Stomach (tissue), 8 donors: ENCODE measurements at regions not wholly inside any gene's neighbourhood (a gene's known extent, or its start where the extent isn't known, plus 50 kb on each side); places are given as distances from the start of the nearest gene placed in this dataset.

Source experiments
- DNase-seq, 2 donors: peaks; one replicate each; pipeline versions ENCODE4 v3.0.0 to v3.0.0-alpha.2; 2013 to 2019
- H3K27ac ChIP-seq, 5 donors: fragments of 200-600 bp in 4 of 5; sonication (generic) in 4 of 5; one replicate each; pipeline ENCODE4 v1.5.1; 2013 to 2019; ENCODE audit warnings: mild to moderate bottlenecking in 1 of 5, moderate library complexity in 1 of 5
- H3K27me3 ChIP-seq, 3 donors: fragments of 200-600 bp; sonication (generic); one replicate each; pipeline ENCODE4 v1.5.1; 2017 to 2019; ENCODE audit warnings: mixed run types in 1 of 3
- H3K36me3 ChIP-seq, 4 donors: fragments of 200-600 bp; sonication (generic); 1 replicate in 3 of 4; 2 replicates in 1 of 4; pipeline ENCODE4 v1.5.1; 2016 to 2019
- H3K4me1 ChIP-seq, 4 donors: fragments of 200-600 bp; sonication (generic); one replicate each; pipeline ENCODE4 v1.5.1; 2016 to 2019
- H3K4me3 ChIP-seq, 4 donors: fragments of 200-600 bp; sonication (generic) in 3 of 4; one replicate each; pipeline ENCODE4 v1.5.1; 2016 to 2019; ENCODE audit warnings: mild to moderate bottlenecking in 1 of 4
- H3K9me3 ChIP-seq, 4 donors: fragments of 200-600 bp; sonication (generic); one replicate each; pipeline ENCODE4 v1.5.1; 2016 to 2019
- EP300 ChIP-seq: sonication (generic); formaldehyde crosslinking; IDR thresholded peaks from one replicate; pipeline ENCODE4 v1.6.1; 2017; ENCODE audit warnings: antibody characterized with exemption
- POLR2A ChIP-seq, 4 donors: fragments of 450-650 bp; IDR thresholded peaks; one replicate each; pipeline ENCODE4 v1.6.1; 2016; ENCODE audit warnings: antibody characterized with exemption in 4 of 4, control low read depth in 2 of 4, mild to moderate bottlenecking in 1 of 4, moderate library complexity in 1 of 4
- POLR2AphosphoS5 ChIP-seq, 3 donors: sonication (generic); formaldehyde crosslinking; IDR thresholded peaks; one replicate each; pipeline ENCODE4 v1.6.1; 2016; ENCODE audit warnings: antibody characterized with exemption in 3 of 3
- WGBS, 5 donors: extraction: QIAGEN DNeasy Blood & Tissue Kit in 3 of 5; methylation state at CpG; one replicate each; pipeline versions ENCODE4 v1.1.5 to v1.1.7; 2013 to 2018; 5-methylcytosine and 5-hydroxymethylcytosine counted together
- intact Hi-C: fragments of 100-400 bp; cut with DNase I; formaldehyde crosslinking; loops from one replicate; pipeline ENCODE4 v1.15.1; 2023; ENCODE audit warnings: low total_unique reads
- TF ChIP-seq, protein P1 (sequence below), 7 experiments: fragments of 450-650 bp in 4 of 7; fragments of 200-600 bp in 3 of 7; sonication (generic) in 3 of 7; IDR thresholded peaks; one replicate each; pipeline ENCODE4 v1.5.1; 2016 to 2019; ENCODE audit warnings: antibody characterized with exemption in 7 of 7, control low read depth in 2 of 7, mild to moderate bottlenecking in 1 of 7
- donor health status: healthy with polysubstance abuse.
- donor health status: Bipolar disorder and iron deficiency.
- donor health status: healthy.

DNA sequence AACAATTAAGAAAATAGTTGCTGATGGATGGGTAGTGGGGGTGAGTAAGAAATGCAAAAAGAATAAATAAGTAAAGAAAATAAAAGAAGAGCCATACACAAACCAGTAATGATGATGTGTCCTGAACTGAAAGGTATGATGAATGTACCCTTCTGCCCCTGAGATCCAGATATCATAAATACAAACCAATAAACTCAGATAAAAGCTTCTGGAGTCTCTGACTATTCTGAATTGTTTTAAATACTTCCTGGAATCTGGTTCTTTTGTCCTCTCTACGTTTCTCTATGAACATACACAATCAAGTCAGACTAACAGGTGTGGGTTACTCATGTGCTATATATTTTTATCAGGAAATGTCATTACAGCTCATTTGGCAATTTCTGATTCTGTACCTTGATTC lies 153.4 kb downstream of the PPP1R2C start:
- TF ChIP-seq POLR2AphosphoS5 (IDR thresholded peaks at IDR 0.05), result no peak
- no peak for TF ChIP-seq POLR2A (IDR thresholded peaks at IDR 0.05)
- TF ChIP-seq EP300, result no peak
- TF ChIP-seq, protein P1, sequence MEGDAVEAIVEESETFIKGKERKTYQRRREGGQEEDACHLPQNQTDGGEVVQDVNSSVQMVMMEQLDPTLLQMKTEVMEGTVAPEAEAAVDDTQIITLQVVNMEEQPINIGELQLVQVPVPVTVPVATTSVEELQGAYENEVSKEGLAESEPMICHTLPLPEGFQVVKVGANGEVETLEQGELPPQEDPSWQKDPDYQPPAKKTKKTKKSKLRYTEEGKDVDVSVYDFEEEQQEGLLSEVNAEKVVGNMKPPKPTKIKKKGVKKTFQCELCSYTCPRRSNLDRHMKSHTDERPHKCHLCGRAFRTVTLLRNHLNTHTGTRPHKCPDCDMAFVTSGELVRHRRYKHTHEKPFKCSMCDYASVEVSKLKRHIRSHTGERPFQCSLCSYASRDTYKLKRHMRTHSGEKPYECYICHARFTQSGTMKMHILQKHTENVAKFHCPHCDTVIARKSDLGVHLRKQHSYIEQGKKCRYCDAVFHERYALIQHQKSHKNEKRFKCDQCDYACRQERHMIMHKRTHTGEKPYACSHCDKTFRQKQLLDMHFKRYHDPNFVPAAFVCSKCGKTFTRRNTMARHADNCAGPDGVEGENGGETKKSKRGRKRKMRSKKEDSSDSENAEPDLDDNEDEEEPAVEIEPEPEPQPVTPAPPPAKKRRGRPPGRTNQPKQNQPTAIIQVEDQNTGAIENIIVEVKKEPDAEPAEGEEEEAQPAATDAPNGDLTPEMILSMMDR (IDR thresholded peaks at IDR 0.05), result no peak
- Histone ChIP-seq H3K27ac (no peak overlapping the region), H3K4me3 (no peak overlapping the region), H3K4me1 (no peaks in the 10 kb centered on the region), H3K36me3 (no peaks in the 10 kb centered on the region), H3K9me3 (no peaks in the 10 kb centered on the region), H3K27me3 (no peaks in the 10 kb centered on the region)
- 22 to 57% (median 31%) methylated on average over 1 of the region's 1 CpG for WGBS, 5 donors
- no peak for DNase-seq
- intact Hi-C loops, result no loop called here

DNA sequence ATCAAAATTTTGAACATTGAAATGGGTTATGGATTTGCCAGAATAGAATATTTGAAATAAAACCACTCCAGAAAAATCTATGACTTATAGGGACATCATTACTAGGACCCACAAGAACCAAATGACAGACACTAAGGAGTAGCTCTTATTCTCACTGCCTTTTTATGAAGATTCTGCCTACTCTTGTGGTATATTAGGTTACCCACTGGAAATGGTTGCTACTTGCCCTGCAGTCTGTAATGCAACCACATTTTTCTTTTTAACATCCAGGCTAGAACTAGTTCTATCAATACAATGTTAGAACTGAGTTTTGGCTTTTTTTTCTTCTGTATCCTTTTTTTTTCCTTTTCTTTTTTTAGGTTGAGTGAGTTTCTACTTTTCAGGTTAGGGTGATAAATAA lies 158.9 kb downstream of the PPP1R2C start:
- TF ChIP-seq EP300 (no peak), POLR2AphosphoS5 (IDR thresholded peaks at IDR 0.05) (no peak), POLR2A (IDR thresholded peaks at IDR 0.05) (no peak)
- TF ChIP-seq, protein P1 (IDR thresholded peaks at IDR 0.05), result no peak
- no peak overlapping the region for H3K27ac ChIP-seq
- no peak for DNase-seq
- H3K4me3 ChIP-seq, result no peak overlapping the region
- H3K9me3 ChIP-seq, result no peaks in the 10 kb centered on the region
- H3K4me1 ChIP-seq, result no peaks in the 10 kb centered on the region
- no peaks in the 10 kb centered on the region for H3K36me3 ChIP-seq
- no peaks in the 10 kb centered on the region for H3K27me3 ChIP-seq
- intact Hi-C loops, result no loop called here

DNA sequence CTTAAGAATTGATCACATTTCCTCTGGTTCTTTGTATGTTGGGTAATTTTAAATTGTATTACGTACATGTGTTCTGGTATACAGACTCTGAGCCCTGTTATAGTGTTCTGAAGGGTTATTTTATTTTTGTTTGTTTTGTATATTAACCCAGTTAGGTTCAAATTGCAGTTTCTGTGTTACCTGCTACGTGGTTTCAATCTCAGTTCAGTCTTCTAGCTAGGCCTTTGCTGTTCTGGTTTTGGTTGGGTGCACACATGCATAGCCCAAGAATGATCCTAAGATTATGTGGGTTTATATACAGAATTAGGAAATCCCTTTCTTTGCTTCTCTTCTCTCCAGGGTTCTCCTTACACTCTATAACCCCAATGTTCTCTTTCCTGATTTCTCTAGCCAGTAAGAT lies 161.0 kb downstream of the PPP1R2C start:
- WGBS, 5 donors, result 74 to 94% (median 83%) methylated on average over 2 of the region's 2 CpGs
- intact Hi-C loops, result no loop called here
- Histone ChIP-seq H3K27ac (no peak overlapping the region), H3K4me3 (no peak overlapping the region), H3K36me3 (no peaks in the 10 kb centered on the region), H3K9me3 (no peaks in the 10 kb centered on the region), H3K4me1 (no peaks in the 10 kb centered on the region), H3K27me3 (no peaks in the 10 kb centered on the region)
- no peak for TF ChIP-seq POLR2AphosphoS5 (IDR thresholded peaks at IDR 0.05)
- TF ChIP-seq EP300, result no peak
- TF ChIP-seq, protein P1 (IDR thresholded peaks at IDR 0.05), result no peak
- TF ChIP-seq POLR2A (IDR thresholded peaks at IDR 0.05), result no peak
- DNase-seq, result no peak

DNA sequence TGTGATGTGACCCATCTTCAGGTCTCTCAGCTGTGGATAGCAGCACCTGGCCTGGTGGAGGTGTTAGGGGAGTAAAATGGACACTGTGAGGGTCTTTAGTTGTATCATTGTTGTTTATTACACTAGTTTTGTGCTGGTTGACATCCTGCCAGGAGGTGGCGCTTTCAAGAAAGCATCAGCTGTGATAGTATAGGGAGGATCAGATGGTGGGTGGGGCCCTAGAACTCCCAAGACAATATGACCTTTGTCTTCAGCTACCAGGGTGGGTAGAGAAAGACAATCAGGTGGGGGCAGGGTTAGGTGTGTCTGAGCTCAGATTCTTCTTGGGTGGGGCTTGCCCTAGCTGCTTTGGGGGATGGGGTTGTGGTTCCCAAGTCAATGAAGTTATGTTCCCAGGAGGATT lies 162.8 kb downstream of the PPP1R2C start:
- Histone ChIP-seq H3K4me1 (no peaks in the 10 kb centered on the region), H3K27me3 (no peaks in the 10 kb centered on the region), H3K4me3 (no peak overlapping the region), H3K36me3 (no peaks in the 10 kb centered on the region), H3K27ac (no peak overlapping the region), H3K9me3 (no peaks in the 10 kb centered on the region)
- WGBS, 5 donors, result 45 to 100% (median 80%) methylated on average over 1 of the region's 1 CpG
- TF ChIP-seq POLR2AphosphoS5 (IDR thresholded peaks at IDR 0.05), result no peak
- no peak for TF ChIP-seq EP300
- no peak for TF ChIP-seq POLR2A (IDR thresholded peaks at IDR 0.05)
- TF ChIP-seq, protein P1 (IDR thresholded peaks at IDR 0.05), result no peak
- intact Hi-C loops, result no loop called here
- peak in 1 of 2 donors; percentile 6 for DNase-seq
